HEK293 (cell line): ENCODE measurements at regions not wholly inside any gene's neighbourhood (a gene's known extent, or its start where the extent isn't known, plus 50 kb on each side); places are given as distances from the start of the nearest gene placed in this dataset.

ENCODE experiments used
- KLF1 ChIP-seq: fragments of 450-650 bp; formaldehyde crosslinking; IDR thresholded peaks from 2 replicates; pipeline ENCODE4 v1.5.1; 2016; ENCODE audit warnings: missing biosample characterization, missing genetic modification characterization
- MEIS1 ChIP-seq: sonication (generic); formaldehyde crosslinking; IDR thresholded peaks from 2 replicates; pipeline ENCODE4 v1.8.1; 2022; ENCODE audit warnings: missing genetic modification reagents, mild to moderate bottlenecking, borderline replicate concordance
- MYNN ChIP-seq: fragments of 450-650 bp; formaldehyde crosslinking; IDR thresholded peaks from 2 replicates; pipeline ENCODE4 v1.5.1; 2016; ENCODE audit warnings: missing biosample characterization, missing genetic modification characterization, borderline replicate concordance
- SETDB1 ChIP-seq: IDR thresholded peaks from one replicate; pipeline ENCODE4 v1.6.1; 2017; ENCODE audit warnings: mild to moderate bottlenecking, low read length, moderate library complexity, mixed read lengths; ENCODE audit not compliant: insufficient read length
- ZBTB20 ChIP-seq: fragments of 450-650 bp; formaldehyde crosslinking; IDR thresholded peaks from 2 replicates; pipeline ENCODE4 v1.5.1; 2016; ENCODE audit warnings: missing biosample characterization, missing genetic modification characterization
- ZBTB7A ChIP-seq: fragments of 450-650 bp; formaldehyde crosslinking; IDR thresholded peaks from 2 replicates; pipeline ENCODE4 v1.5.1; 2016; ENCODE audit warnings: low read depth, missing biosample characterization, missing genetic modification characterization
- ZIC2 ChIP-seq: fragments of 450-650 bp; formaldehyde crosslinking; IDR thresholded peaks from 2 replicates; pipeline ENCODE4 v1.5.1; 2016; ENCODE audit warnings: missing biosample characterization, missing genetic modification characterization
- ZNF404 ChIP-seq: fragments of 450-650 bp; formaldehyde crosslinking; IDR thresholded peaks from 2 replicates; pipeline ENCODE4 v1.5.1; 2017; ENCODE audit warnings: missing biosample characterization, missing genetic modification characterization
- ZNF518A ChIP-seq: fragments of 450-650 bp; formaldehyde crosslinking; conservative IDR thresholded peaks from 2 replicates; pipeline ENCODE4 v1.5.1; 2016; ENCODE audit warnings: low read depth, missing biosample characterization, missing genetic modification characterization
- ZNF626 ChIP-seq: fragments of 450-650 bp; sonication (Bioruptor Pico); formaldehyde crosslinking; IDR thresholded peaks from 2 replicates; pipeline ENCODE4 v1.5.1; 2018; ENCODE audit warnings: missing biosample characterization, missing genetic modification characterization, inconsistent platforms
- ZNF654 ChIP-seq: fragments of 450-650 bp; formaldehyde crosslinking; IDR thresholded peaks from 2 replicates; pipeline ENCODE4 v1.5.1; 2016; ENCODE audit warnings: low read depth, missing biosample characterization, missing genetic modification characterization
- TF ChIP-seq, protein P1 (sequence below): fragments of 450-650 bp; formaldehyde crosslinking; IDR thresholded peaks from 2 replicates; pipeline ENCODE4 v1.5.1; 2016; ENCODE audit warnings: missing biosample characterization, missing genetic modification characterization
- TF ChIP-seq, protein P2 (sequence below): fragments of 450-650 bp; IDR thresholded peaks from 2 replicates; pipeline ENCODE4 v1.5.1; 2018; ENCODE audit warnings: missing biosample characterization, missing genetic modification characterization
- TF ChIP-seq, protein P3 (sequence below): fragments of 450-650 bp; formaldehyde crosslinking; IDR thresholded peaks from 2 replicates; pipeline ENCODE4 v1.5.1; 2016; ENCODE audit warnings: missing biosample characterization, missing genetic modification characterization

DNA sequence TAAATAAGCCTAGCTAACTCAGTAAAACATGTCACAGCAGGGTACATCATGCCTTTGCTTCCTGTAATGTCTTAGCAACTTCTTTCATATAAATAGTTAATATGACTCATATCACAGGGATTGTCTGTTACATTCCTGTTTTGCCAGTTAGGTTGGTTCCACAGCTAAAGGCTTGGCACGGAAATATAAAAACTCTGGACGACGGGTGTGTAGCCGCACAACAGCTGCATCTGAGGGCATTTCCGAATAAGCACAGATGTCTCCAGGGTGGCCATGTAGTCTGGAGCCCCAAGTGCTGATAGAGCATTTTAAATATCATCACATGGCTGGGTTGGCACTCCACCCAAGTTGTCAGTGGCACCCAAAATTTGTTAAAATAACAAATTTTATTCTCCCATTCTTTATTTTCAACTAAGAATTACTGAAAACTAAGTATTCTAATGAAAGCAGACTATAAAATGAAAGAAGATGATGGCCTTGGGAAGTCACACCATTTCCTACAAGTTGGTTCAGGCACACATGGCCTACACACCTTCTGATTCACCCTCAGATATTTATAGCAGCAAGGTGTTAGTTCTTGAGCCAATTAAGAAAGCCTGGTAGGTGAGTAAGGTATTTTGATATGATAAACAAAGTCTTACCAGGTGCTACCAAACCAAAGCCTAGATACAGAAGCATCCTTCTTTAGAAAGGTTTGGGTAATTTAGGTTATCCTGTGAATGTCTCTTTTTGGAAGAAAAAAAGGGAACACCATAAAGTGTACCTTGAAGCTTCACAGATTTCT is 61.8 kb upstream of the STK17B start:
- TF ChIP-seq, protein P1, sequence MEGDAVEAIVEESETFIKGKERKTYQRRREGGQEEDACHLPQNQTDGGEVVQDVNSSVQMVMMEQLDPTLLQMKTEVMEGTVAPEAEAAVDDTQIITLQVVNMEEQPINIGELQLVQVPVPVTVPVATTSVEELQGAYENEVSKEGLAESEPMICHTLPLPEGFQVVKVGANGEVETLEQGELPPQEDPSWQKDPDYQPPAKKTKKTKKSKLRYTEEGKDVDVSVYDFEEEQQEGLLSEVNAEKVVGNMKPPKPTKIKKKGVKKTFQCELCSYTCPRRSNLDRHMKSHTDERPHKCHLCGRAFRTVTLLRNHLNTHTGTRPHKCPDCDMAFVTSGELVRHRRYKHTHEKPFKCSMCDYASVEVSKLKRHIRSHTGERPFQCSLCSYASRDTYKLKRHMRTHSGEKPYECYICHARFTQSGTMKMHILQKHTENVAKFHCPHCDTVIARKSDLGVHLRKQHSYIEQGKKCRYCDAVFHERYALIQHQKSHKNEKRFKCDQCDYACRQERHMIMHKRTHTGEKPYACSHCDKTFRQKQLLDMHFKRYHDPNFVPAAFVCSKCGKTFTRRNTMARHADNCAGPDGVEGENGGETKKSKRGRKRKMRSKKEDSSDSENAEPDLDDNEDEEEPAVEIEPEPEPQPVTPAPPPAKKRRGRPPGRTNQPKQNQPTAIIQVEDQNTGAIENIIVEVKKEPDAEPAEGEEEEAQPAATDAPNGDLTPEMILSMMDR (tag by site-specific recombination): no peak
- TF ChIP-seq ZBTB7A (tag by site-specific recombination) (no peak), ZNF626 (tag by site-specific recombination) (no peak), ZNF518A (no peak), ZBTB20 (tag by site-specific recombination) (no peak), MEIS1 (CRISPR knock-in tag) (no peak), KLF1 (no peak), MYNN (tag by site-specific recombination) (no peak), SETDB1 (no peak), ZNF404 (tag by site-specific recombination) (no peak), ZIC2 (tag by site-specific recombination) (no peak), ZNF654 (tag by site-specific recombination) (no peak)
- TF ChIP-seq, protein P2, sequence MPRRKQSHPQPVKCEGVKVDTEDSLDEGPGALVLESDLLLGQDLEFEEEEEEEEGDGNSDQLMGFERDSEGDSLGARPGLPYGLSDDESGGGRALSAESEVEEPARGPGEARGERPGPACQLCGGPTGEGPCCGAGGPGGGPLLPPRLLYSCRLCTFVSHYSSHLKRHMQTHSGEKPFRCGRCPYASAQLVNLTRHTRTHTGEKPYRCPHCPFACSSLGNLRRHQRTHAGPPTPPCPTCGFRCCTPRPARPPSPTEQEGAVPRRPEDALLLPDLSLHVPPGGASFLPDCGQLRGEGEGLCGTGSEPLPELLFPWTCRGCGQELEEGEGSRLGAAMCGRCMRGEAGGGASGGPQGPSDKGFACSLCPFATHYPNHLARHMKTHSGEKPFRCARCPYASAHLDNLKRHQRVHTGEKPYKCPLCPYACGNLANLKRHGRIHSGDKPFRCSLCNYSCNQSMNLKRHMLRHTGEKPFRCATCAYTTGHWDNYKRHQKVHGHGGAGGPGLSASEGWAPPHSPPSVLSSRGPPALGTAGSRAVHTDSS (tag by site-specific recombination): no peak
- TF ChIP-seq, protein P3, sequence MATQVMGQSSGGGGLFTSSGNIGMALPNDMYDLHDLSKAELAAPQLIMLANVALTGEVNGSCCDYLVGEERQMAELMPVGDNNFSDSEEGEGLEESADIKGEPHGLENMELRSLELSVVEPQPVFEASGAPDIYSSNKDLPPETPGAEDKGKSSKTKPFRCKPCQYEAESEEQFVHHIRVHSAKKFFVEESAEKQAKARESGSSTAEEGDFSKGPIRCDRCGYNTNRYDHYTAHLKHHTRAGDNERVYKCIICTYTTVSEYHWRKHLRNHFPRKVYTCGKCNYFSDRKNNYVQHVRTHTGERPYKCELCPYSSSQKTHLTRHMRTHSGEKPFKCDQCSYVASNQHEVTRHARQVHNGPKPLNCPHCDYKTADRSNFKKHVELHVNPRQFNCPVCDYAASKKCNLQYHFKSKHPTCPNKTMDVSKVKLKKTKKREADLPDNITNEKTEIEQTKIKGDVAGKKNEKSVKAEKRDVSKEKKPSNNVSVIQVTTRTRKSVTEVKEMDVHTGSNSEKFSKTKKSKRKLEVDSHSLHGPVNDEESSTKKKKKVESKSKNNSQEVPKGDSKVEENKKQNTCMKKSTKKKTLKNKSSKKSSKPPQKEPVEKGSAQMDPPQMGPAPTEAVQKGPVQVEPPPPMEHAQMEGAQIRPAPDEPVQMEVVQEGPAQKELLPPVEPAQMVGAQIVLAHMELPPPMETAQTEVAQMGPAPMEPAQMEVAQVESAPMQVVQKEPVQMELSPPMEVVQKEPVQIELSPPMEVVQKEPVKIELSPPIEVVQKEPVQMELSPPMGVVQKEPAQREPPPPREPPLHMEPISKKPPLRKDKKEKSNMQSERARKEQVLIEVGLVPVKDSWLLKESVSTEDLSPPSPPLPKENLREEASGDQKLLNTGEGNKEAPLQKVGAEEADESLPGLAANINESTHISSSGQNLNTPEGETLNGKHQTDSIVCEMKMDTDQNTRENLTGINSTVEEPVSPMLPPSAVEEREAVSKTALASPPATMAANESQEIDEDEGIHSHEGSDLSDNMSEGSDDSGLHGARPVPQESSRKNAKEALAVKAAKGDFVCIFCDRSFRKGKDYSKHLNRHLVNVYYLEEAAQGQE: no peak
